COLO829 (cell line): ENCODE measurements at regions not wholly inside any gene's neighbourhood (a gene's known extent, or its start where the extent isn't known, plus 50 kb on each side); places are given as distances from the start of the nearest gene placed in this dataset.

Experiments
- DNase-seq: peaks from one replicate; pipeline ENCODE4 v3.0.0; 2012; ENCODE audit warnings: low spot score

- no peak for DNase-seq
Measured at GRCh38 chr6:2535506-2535905, 215.2 kb downstream of the MYLK4 start.

GRCh38 chr6:2534406-2535042 lies 216.2 kb downstream of the MYLK4 start:
- DNase-seq: no peak

- no peak for DNase-seq
Measured at GRCh38 chr6:2531426-2532215, 219.1 kb downstream of the MYLK4 start.

- DNase-seq: no peak
Measured at GRCh38 chr6:2529211-2529719, 221.5 kb downstream of the MYLK4 start.

GRCh38 chr6:2528156-2528555 lies 222.6 kb downstream of the MYLK4 start:
- DNase-seq: no peak

- peak; percentile 66 for DNase-seq
Measured at GRCh38 chr6:2526766-2527165, 224.0 kb downstream of the MYLK4 start.

- DNase-seq: no peak
Measured at GRCh38 chr6:2524090-2524489, 226.6 kb downstream of the MYLK4 start.

- DNase-seq: no peak
Measured at GRCh38 chr6:2523061-2523460, 227.7 kb downstream of the MYLK4 start.

- peak; percentile 90 for DNase-seq
Measured at GRCh38 chr6:2522521-2522920, 228.2 kb downstream of the MYLK4 start.

- peak; percentile 42 for DNase-seq
Measured at GRCh38 chr6:2517855-2518473, 232.8 kb downstream of the MYLK4 start.

GRCh38 chr6:2517401-2517800 lies 233.3 kb downstream of the MYLK4 start:
- DNase-seq: no peak

- no peak for DNase-seq
Measured at GRCh38 chr6:2516059-2516458, 234.7 kb downstream of the MYLK4 start.

GRCh38 chr6:2514965-2515543 lies 235.7 kb downstream of the MYLK4 start:
- DNase-seq: no peak

- no peak for DNase-seq
Measured at GRCh38 chr6:2512802-2513201, 237.9 kb downstream of the MYLK4 start.

- DNase-seq: no peak
Measured at GRCh38 chr6:2510316-2510715, 240.4 kb downstream of the MYLK4 start.

- no peak for DNase-seq
Measured at GRCh38 chr6:2509711-2510110, 241.0 kb downstream of the MYLK4 start.

GRCh38 chr6:2508071-2508470 lies 242.7 kb downstream of the MYLK4 start:
- no peak for DNase-seq

GRCh38 chr6:2507521-2508037 lies 243.1 kb downstream of the MYLK4 start:
- no peak for DNase-seq

- DNase-seq: no peak
Measured at GRCh38 chr6:2507016-2507415, 243.7 kb downstream of the MYLK4 start.

- DNase-seq: no peak
Measured at GRCh38 chr6:2505624-2506023, 245.1 kb downstream of the MYLK4 start.

GRCh38 chr6:2504495-2505064 lies 246.1 kb downstream of the MYLK4 start:
- DNase-seq: no peak
